Trophoblast cell (in vitro differentiated cells and primary cell): ENCODE measurements at regions not wholly inside any gene's neighbourhood (a gene's known extent, or its start where the extent isn't known, plus 50 kb on each side); places are given as distances from the start of the nearest gene placed in this dataset.

Experiments used
- DNase-seq, 2 donors: peaks; one replicate each; pipeline ENCODE4 v3.0.0-alpha.2; 2016
- H2AFZ ChIP-seq: 2 replicates; pipeline ENCODE4 v1.6.1; 2013; ENCODE audit warnings: low read length, moderate library complexity, mild to moderate bottlenecking; ENCODE audit not compliant: insufficient read depth, poor library complexity
- H2AK5ac ChIP-seq: 2 replicates; pipeline ENCODE4 v1.6.1; 2013; ENCODE audit warnings: mild to moderate bottlenecking, low read length
- H2BK120ac ChIP-seq: 2 replicates; pipeline ENCODE4 v1.6.1; 2013; ENCODE audit warnings: low read length, mild to moderate bottlenecking, moderate library complexity; ENCODE audit not compliant: insufficient read depth, poor library complexity
- H2BK12ac ChIP-seq: 2 replicates; pipeline ENCODE4 v1.6.1; 2013; ENCODE audit warnings: mild to moderate bottlenecking, low read length, moderate library complexity
- H2BK5ac ChIP-seq: 2 replicates; pipeline ENCODE4 v1.6.1; 2013; ENCODE audit warnings: low read length, low read depth, moderate library complexity, mild to moderate bottlenecking; ENCODE audit not compliant: poor library complexity
- H3K14ac ChIP-seq: 2 replicates; pipeline ENCODE4 v1.6.1; 2013; ENCODE audit warnings: mild to moderate bottlenecking, low read length
- H3K18ac ChIP-seq: 2 replicates; pipeline ENCODE4 v1.6.1; 2013; ENCODE audit warnings: mild to moderate bottlenecking, low read length
- H3K23ac ChIP-seq: 2 replicates; pipeline ENCODE4 v1.6.1; 2013; ENCODE audit warnings: low read length
- H3K27ac ChIP-seq: 2 replicates; pipeline ENCODE4 v1.5.1; 2013; ENCODE audit warnings: low read depth, mild to moderate bottlenecking, inconsistent platforms, low read length, moderate library complexity
- H3K27me3 ChIP-seq: 2 replicates; pipeline ENCODE4 v1.6.1; 2013; ENCODE audit warnings: inconsistent platforms, mild to moderate bottlenecking, low read length, moderate library complexity; ENCODE audit not compliant: insufficient read depth
- H3K36me3 ChIP-seq, 2 experiments: 1 replicate in 1 of 2; 2 replicates in 1 of 2; pipeline ENCODE4 v1.6.1; 2013; ENCODE audit warnings: low read length in 2 of 2, mild to moderate bottlenecking in 2 of 2, moderate library complexity in 1 of 2; ENCODE audit not compliant: insufficient read depth in 2 of 2, control insufficient read depth in 1 of 2
- H3K4ac ChIP-seq: 2 replicates; pipeline ENCODE4 v1.6.1; 2013; ENCODE audit warnings: low read depth, mild to moderate bottlenecking, low read length, moderate library complexity
- H3K4me1 ChIP-seq, 2 experiments: 1 replicate in 1 of 2; 2 replicates in 1 of 2; pipeline ENCODE4 v1.6.1; 2013; ENCODE audit warnings: low read length in 2 of 2, mild to moderate bottlenecking in 2 of 2, moderate library complexity in 1 of 2; ENCODE audit not compliant: insufficient read depth in 2 of 2, control insufficient read depth in 1 of 2
- H3K4me2 ChIP-seq: 2 replicates; pipeline ENCODE4 v1.6.1; 2013; ENCODE audit warnings: inconsistent platforms, mild to moderate bottlenecking, low read length, moderate library complexity
- H3K4me3 ChIP-seq: 2 replicates; pipeline ENCODE4 v1.5.1; 2013; ENCODE audit warnings: mild to moderate bottlenecking, low read depth, low read length, inconsistent platforms
- H3K79me1 ChIP-seq: one replicate; pipeline ENCODE4 v1.6.1; 2013; ENCODE audit warnings: low read length
- H3K79me2 ChIP-seq: 2 replicates; pipeline ENCODE4 v1.6.1; 2013; ENCODE audit warnings: low read length, mild to moderate bottlenecking; ENCODE audit not compliant: control insufficient read depth, insufficient read depth, poor library complexity
- H3K9ac ChIP-seq: 2 replicates; pipeline ENCODE4 v1.6.1; 2013; ENCODE audit warnings: mild to moderate bottlenecking, low read length
- H3K9me3 ChIP-seq: 2 replicates; pipeline ENCODE4 v1.6.1; 2013; ENCODE audit warnings: low read depth, mild to moderate bottlenecking, control low read depth, inconsistent platforms, low read length; ENCODE audit not compliant: insufficient read depth
- H4K12ac ChIP-seq: 2 replicates; pipeline ENCODE4 v1.6.1; 2013; ENCODE audit warnings: low read depth, mild to moderate bottlenecking, low read length, moderate library complexity
- H4K8ac ChIP-seq: 2 replicates; pipeline ENCODE4 v1.6.1; 2013; ENCODE audit warnings: low read depth, mild to moderate bottlenecking, low read length, moderate library complexity
- H4K91ac ChIP-seq: one replicate; pipeline ENCODE4 v1.6.1; 2013; ENCODE audit warnings: low read depth, mild to moderate bottlenecking, low read length, moderate library complexity
- WGBS: extraction: QIAGEN DNeasy Blood & Tissue Kit; methylation state at CpG from one replicate; pipeline ENCODE4 v1.1.7; 2013; ENCODE audit warnings: missing lambda C conversion rate; ENCODE audit not compliant: insufficient read length, insufficient coverage; ENCODE audit errors: extremely low coverage; 5-methylcytosine and 5-hydroxymethylcytosine counted together

DNA sequence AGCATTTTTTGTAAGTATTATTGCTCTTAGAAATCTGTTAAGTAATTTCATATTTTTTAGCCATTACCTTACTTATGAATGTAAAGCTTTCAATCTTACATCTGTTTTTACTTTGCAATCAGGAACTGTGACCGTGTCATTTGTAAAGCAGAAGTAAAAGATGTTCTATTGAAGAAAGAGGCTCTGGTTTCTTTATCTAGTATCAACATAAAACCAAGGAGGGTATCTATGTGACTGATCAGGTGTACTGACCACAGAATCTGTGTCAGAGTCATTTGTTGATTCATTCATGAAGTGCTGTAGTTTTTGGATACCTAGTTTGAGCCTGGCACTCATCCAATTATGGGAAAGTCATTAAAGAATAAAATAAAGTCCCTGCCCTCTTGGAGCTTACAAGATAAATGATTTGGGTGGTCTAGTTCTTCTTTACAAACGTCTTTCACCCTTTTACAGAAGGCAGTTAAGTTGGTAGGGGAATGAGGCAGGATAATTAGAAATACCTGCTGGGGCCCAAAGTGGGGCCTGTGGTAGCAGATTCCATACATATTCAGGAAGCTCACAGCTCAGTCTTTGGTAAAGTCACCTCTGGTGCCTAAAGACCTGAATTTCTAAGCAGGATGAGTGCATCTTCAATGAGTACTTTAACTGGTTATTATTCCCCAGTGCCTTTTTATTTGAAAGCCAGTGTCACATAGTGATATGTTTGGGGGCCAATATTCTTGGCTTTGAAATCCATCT is 260.6 kb upstream of the NT5C1B start:
- no peaks in the 10 kb centered on the region for H3K4me1 ChIP-seq

GRCh38 chr2:18848646-18849045 is 259.3 kb upstream of the NT5C1B start:
- Histone ChIP-seq H2BK12ac (no peak overlapping the region), H2BK5ac (no peak overlapping the region), H3K4me1 (no peaks in the 10 kb centered on the region), H4K8ac (no peak overlapping the region), H3K27ac (no peak overlapping the region), H3K79me2 (no peaks in the 10 kb centered on the region), H3K4me2 (no peak overlapping the region), H3K79me1 (no peaks in the 10 kb centered on the region), H4K12ac (no peak overlapping the region), H3K36me3 (no peaks in the 10 kb centered on the region), H3K9me3 (no peaks in the 10 kb centered on the region), H3K9ac (no peak overlapping the region), H3K27me3 (no peaks in the 10 kb centered on the region), H3K4me3 (no peak overlapping the region), H3K14ac (no peak overlapping the region), H3K4ac (no peak overlapping the region), H2AK5ac (no peak overlapping the region), H3K18ac (no peak overlapping the region), H3K23ac (no peak overlapping the region), H4K91ac (no peak overlapping the region), H2BK120ac (no peak overlapping the region), H2AFZ (no peak overlapping the region)
- no peak for DNase-seq

More for the DNA sequence above, 260.6 kb upstream of the NT5C1B start:
- Histone ChIP-seq H3K18ac (no peak overlapping the region), H3K79me1 (no peaks in the 10 kb centered on the region), H2AFZ (no peak overlapping the region), H3K23ac (no peak overlapping the region), H4K12ac (no peak overlapping the region), H3K4me3 (no peak overlapping the region), H4K8ac (no peak overlapping the region), H2BK5ac (no peak overlapping the region), H3K4ac (no peak overlapping the region), H2BK120ac (no peak overlapping the region), H3K79me2 (no peaks in the 10 kb centered on the region), H3K9me3 (no peaks in the 10 kb centered on the region), H2AK5ac (no peak overlapping the region), H3K27me3 (no peaks in the 10 kb centered on the region), H3K14ac (no peak overlapping the region), H2BK12ac (no peak overlapping the region), H3K4me2 (no peak overlapping the region), H4K91ac (no peak overlapping the region), H3K36me3 (no peaks in the 10 kb centered on the region), H3K27ac (no peak overlapping the region), H3K9ac (no peak overlapping the region)
- DNase-seq: no peak
- no CpG with 5 or more reads among the region's 2 CpGs for WGBS

- no peak overlapping the region for H3K4ac ChIP-seq
- H2BK12ac ChIP-seq: no peak overlapping the region
- no peak overlapping the region for H3K9ac ChIP-seq
- no peak overlapping the region for H2AFZ ChIP-seq
- H4K91ac ChIP-seq: no peak overlapping the region
- peaks cover 0 to 3% of the 10 kb centered on the region in 2 experiments for H3K4me1 ChIP-seq
- no peak overlapping the region for H3K4me3 ChIP-seq
- H2BK120ac ChIP-seq: no peak overlapping the region
- no peaks in the 10 kb centered on the region for H3K79me2 ChIP-seq
- H3K79me1 ChIP-seq: no peaks in the 10 kb centered on the region
- no peak for DNase-seq
- H3K36me3 ChIP-seq: no peaks in the 10 kb centered on the region
- WGBS: no CpG with 5 or more reads among the region's 2 CpGs
- no peak overlapping the region for H3K4me2 ChIP-seq
- no peak overlapping the region for H2AK5ac ChIP-seq
- H3K23ac ChIP-seq: no peak overlapping the region
- H3K27me3 ChIP-seq: no peaks in the 10 kb centered on the region
- no peak overlapping the region for H4K12ac ChIP-seq
- H4K8ac ChIP-seq: no peak overlapping the region
- H3K27ac ChIP-seq: no peak overlapping the region
- H3K9me3 ChIP-seq: no peaks in the 10 kb centered on the region
- no peak overlapping the region for H3K14ac ChIP-seq
- no peak overlapping the region for H3K18ac ChIP-seq
- no peak overlapping the region for H2BK5ac ChIP-seq
Measured at GRCh38 chr2:18845854-18846445, 256.6 kb upstream of the NT5C1B start.

- no peak overlapping the region for H2AK5ac ChIP-seq
- H3K79me2 ChIP-seq: no peaks in the 10 kb centered on the region
- H3K4me1 ChIP-seq: peaks cover 0 to 3% of the 10 kb centered on the region in 2 experiments
- no peak overlapping the region for H2BK120ac ChIP-seq
- no CpG with 5 or more reads among the region's 5 CpGs for WGBS
- H3K9me3 ChIP-seq: no peaks in the 10 kb centered on the region
- no peak overlapping the region for H3K4me2 ChIP-seq
- no peak overlapping the region for H3K27ac ChIP-seq
- DNase-seq: no peak
- no peak overlapping the region for H3K9ac ChIP-seq
- no peak overlapping the region for H4K91ac ChIP-seq
- no peaks in the 10 kb centered on the region for H3K27me3 ChIP-seq
- H3K14ac ChIP-seq: no peak overlapping the region
- H4K8ac ChIP-seq: no peak overlapping the region
- H2BK5ac ChIP-seq: no peak overlapping the region
- no peak overlapping the region for H3K23ac ChIP-seq
- no peak overlapping the region for H3K4me3 ChIP-seq
- H2AFZ ChIP-seq: no peak overlapping the region
- no peak overlapping the region for H3K18ac ChIP-seq
- H2BK12ac ChIP-seq: no peak overlapping the region
- H3K36me3 ChIP-seq: no peaks in the 10 kb centered on the region
- no peak overlapping the region for H4K12ac ChIP-seq
- H3K4ac ChIP-seq: no peak overlapping the region
- H3K79me1 ChIP-seq: no peaks in the 10 kb centered on the region
Measured at GRCh38 chr2:18842836-18843235, 253.5 kb upstream of the NT5C1B start.
